Liver (tissue), 4 donors: ENCODE measurements at regions not wholly inside any gene's neighbourhood (a gene's known extent, or its start where the extent isn't known, plus 50 kb on each side); places are given as distances from the start of the nearest gene placed in this dataset. TPM values are rescaled to one million over a fixed set of nuclear protein-coding genes. Genes with fewer than 3 reads are reported as not detected.

Experiments used
- NR2F2 ChIP-seq: IDR thresholded peaks from 2 replicates; pipeline ENCODE4 v1.6.1; 2016; ENCODE audit warnings: antibody characterized with exemption
- RAD21 ChIP-seq, 2 donors: IDR thresholded peaks; 2 replicates each; pipeline ENCODE4 v1.6.1; 2016; ENCODE audit warnings: antibody characterized with exemption in 2 of 2, mild to moderate bottlenecking in 2 of 2
- SP1 ChIP-seq: IDR thresholded peaks from 2 replicates; pipeline ENCODE4 v1.6.1; 2018; ENCODE audit warnings: antibody characterized with exemption, mild to moderate bottlenecking
- TAF1 ChIP-seq: conservative IDR thresholded peaks from 2 replicates; pipeline ENCODE4 v1.6.1; 2016; ENCODE audit warnings: antibody characterized with exemption, mild to moderate bottlenecking
- small RNA-seq: library from RNA; depleted of rRNA; stranded (forward); fragments of <200 nt; gene quantifications from one replicate; pipeline ENCODE3, GENCODE V24; 2014
- TF ChIP-seq, protein P1 (sequence below): fragments of 150-350 bp; IDR thresholded peaks from 2 replicates; pipeline ENCODE4 v1.5.1; 2017; ENCODE audit warnings: improper control_type of control experiment, low read depth, low read length; ENCODE audit not compliant: missing input control
- TF ChIP-seq, protein P2 (sequence below): IDR thresholded peaks from 2 replicates; pipeline ENCODE4 v1.6.1; 2016; ENCODE audit warnings: antibody characterized with exemption
- donor health status: healthy.
- donor health status: healthy.

DNA sequence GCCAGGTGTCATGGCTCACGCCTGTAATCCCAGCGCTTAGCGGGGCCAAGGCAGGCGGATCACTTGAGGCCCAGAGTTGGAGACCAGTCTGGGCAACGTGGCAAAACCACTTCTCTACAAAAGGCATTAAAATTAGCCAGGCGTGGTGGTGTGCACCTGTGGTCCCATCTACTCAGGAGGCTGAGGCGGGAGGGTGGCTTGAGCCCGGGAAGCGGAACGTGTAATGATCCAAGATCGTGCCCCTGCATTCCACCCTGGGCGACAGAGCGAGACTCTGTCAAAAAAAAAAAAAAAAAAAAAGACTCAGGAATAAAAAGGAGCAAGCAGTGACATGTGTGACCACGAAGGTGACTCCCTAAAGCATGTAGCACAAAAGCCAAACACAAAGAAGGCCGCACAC lies 50.1 kb upstream of the SALL3 start (continued):
- TF ChIP-seq, protein P1, sequence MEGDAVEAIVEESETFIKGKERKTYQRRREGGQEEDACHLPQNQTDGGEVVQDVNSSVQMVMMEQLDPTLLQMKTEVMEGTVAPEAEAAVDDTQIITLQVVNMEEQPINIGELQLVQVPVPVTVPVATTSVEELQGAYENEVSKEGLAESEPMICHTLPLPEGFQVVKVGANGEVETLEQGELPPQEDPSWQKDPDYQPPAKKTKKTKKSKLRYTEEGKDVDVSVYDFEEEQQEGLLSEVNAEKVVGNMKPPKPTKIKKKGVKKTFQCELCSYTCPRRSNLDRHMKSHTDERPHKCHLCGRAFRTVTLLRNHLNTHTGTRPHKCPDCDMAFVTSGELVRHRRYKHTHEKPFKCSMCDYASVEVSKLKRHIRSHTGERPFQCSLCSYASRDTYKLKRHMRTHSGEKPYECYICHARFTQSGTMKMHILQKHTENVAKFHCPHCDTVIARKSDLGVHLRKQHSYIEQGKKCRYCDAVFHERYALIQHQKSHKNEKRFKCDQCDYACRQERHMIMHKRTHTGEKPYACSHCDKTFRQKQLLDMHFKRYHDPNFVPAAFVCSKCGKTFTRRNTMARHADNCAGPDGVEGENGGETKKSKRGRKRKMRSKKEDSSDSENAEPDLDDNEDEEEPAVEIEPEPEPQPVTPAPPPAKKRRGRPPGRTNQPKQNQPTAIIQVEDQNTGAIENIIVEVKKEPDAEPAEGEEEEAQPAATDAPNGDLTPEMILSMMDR: no peak
- TF ChIP-seq NR2F2: no peak
- TF ChIP-seq, protein P2, sequence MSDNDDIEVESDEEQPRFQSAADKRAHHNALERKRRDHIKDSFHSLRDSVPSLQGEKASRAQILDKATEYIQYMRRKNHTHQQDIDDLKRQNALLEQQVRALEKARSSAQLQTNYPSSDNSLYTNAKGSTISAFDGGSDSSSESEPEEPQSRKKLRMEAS: no peak
- TF ChIP-seq RAD21 (IDR thresholded peaks at IDR 0.05): no peak
- no peak for TF ChIP-seq TAF1
- TF ChIP-seq SP1: no peak

Small RNAs in the stretch of these regions (small RNA-seq; reads per million reads assigned to genes)
- not detected for gene RF00019
- not detected for gene RF00402
- gene RNA5SP461: not detected
- not detected for gene RNU6-655P
